ENCODE measurements at regions not wholly inside any gene's neighbourhood (a gene's known extent, or its start where the extent isn't known, plus 50 kb on each side); places are given as distances from the start of the nearest gene placed in this dataset.
"Not testable (repeated sequence)": the region's sequence is repeated elsewhere in the genome, so short reads cannot be mapped to it uniquely, and the experiment has no call there.

DNA sequence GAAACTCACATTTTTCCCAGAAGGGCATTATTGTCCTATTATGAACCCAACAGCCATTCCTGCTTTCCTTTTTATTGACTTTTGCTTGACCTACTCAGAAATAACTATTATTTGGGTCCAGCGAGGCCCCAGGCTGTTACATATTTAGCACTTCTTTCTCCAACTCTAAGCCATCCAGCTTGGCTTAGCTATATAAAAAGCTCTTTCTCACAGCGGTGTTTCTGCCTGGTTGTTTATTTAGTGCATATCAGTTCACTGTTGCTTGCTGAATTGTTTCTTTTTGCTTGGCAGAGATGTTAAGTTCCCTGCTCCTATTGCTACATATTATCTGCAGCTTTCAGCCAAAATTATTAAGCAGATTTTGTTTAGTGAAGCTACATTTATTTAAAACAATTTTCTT lies 1156.8 kb upstream of the SEMA6A start:
- Histone ChIP-seq H3K9me3 (no peaks in the 10 kb centered on the region), H3K4me3 (no peak overlapping the region), H3K36me3 (no peaks in the 10 kb centered on the region), H3K27me3 (no peaks in the 10 kb centered on the region), H3K27ac (no peak overlapping the region), H3K4me1 (no peaks in the 10 kb centered on the region)
- DNase-seq (ENCODE audit: low spot score in 2 of 2), result no peak
- 56% methylated on average over 2 of the region's 2 CpGs for WGBS
- no peak for TF ChIP-seq POLR2AphosphoS5 (IDR thresholded peaks at IDR 0.05)
- no peak for TF ChIP-seq POLR2A (IDR thresholded peaks at IDR 0.05)
- TF ChIP-seq, protein P1, sequence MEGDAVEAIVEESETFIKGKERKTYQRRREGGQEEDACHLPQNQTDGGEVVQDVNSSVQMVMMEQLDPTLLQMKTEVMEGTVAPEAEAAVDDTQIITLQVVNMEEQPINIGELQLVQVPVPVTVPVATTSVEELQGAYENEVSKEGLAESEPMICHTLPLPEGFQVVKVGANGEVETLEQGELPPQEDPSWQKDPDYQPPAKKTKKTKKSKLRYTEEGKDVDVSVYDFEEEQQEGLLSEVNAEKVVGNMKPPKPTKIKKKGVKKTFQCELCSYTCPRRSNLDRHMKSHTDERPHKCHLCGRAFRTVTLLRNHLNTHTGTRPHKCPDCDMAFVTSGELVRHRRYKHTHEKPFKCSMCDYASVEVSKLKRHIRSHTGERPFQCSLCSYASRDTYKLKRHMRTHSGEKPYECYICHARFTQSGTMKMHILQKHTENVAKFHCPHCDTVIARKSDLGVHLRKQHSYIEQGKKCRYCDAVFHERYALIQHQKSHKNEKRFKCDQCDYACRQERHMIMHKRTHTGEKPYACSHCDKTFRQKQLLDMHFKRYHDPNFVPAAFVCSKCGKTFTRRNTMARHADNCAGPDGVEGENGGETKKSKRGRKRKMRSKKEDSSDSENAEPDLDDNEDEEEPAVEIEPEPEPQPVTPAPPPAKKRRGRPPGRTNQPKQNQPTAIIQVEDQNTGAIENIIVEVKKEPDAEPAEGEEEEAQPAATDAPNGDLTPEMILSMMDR (IDR thresholded peaks at IDR 0.05), result no peak
- TF ChIP-seq EP300 (IDR thresholded peaks at IDR 0.05), result no peak

- not testable (repeated sequence) for H3K4me3 ChIP-seq; H3K27me3 ChIP-seq; H3K9me3 ChIP-seq; DNase-seq (ENCODE audit: low spot score in 2 of 2); H3K27ac ChIP-seq; H3K36me3 ChIP-seq; H3K4me1 ChIP-seq
- 73% methylated on average over 4 of the region's 4 CpGs for WGBS
Measured at GRCh38 chr5:117720784-117721183, 1146.2 kb upstream of the SEMA6A start.

DNA sequence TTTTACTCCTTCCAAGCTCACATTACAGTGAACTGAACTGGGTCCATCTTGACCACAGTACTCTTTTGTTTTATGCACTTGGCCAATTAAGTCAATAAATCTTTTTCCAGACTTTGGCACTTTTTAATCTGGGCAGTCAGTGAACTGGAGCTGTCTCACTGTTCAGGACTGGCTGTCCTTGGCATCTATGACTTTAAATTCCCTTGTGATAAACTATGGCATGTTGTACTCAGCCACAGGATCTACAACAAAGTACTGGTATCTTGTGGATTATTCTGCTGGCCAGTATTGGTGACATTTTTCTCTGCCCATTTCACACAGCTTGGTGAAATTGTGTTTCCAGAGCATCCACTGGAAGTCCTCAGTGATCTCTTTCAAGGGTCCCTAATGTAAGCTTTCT lies 1144.8 kb upstream of the SEMA6A start:
- no peak overlapping the region for H3K27ac ChIP-seq
- no peaks in the 10 kb centered on the region for H3K4me1 ChIP-seq
- peaks cover 15% of the 10 kb centered on the region for H3K9me3 ChIP-seq
- H3K27me3 ChIP-seq, result no peaks in the 10 kb centered on the region
- no peak overlapping the region for H3K4me3 ChIP-seq
- TF ChIP-seq POLR2AphosphoS5 (IDR thresholded peaks at IDR 0.05) (no peak), POLR2A (IDR thresholded peaks at IDR 0.05) (no peak)
- TF ChIP-seq, protein P1 (IDR thresholded peaks at IDR 0.05), result no peak
- no peak for DNase-seq (ENCODE audit: low spot score in 2 of 2)
- H3K36me3 ChIP-seq, result no peaks in the 10 kb centered on the region

GRCh38 chr5:117713585-117714198 lies 1139.1 kb upstream of the SEMA6A start:
- WGBS, result 78% methylated on average over 3 of the region's 3 CpGs
- Histone ChIP-seq H3K4me1 (no peaks in the 10 kb centered on the region), H3K9me3 (peaks cover 34% of the 10 kb centered on the region), H3K27ac (no peak overlapping the region), H3K4me3 (no peak overlapping the region), H3K27me3 (no peaks in the 10 kb centered on the region), H3K36me3 (no peaks in the 10 kb centered on the region)
- TF ChIP-seq POLR2AphosphoS5 (IDR thresholded peaks at IDR 0.05), result no peak
- no peak for DNase-seq (ENCODE audit: low spot score in 2 of 2)

GRCh38 chr5:117701062-117701461 lies 1126.4 kb upstream of the SEMA6A start:
- Histone ChIP-seq H3K4me1 (no peaks in the 10 kb centered on the region), H3K27ac (no peak overlapping the region), H3K9me3 (no peaks in the 10 kb centered on the region), H3K36me3 (no peaks in the 10 kb centered on the region), H3K4me3 (no peak overlapping the region), H3K27me3 (no peaks in the 10 kb centered on the region)
- WGBS, result 75% methylated on average over 1 of the region's 1 CpG
- TF ChIP-seq POLR2AphosphoS5 (IDR thresholded peaks at IDR 0.05) (no peak), POLR2A (IDR thresholded peaks at IDR 0.05) (no peak), EP300 (IDR thresholded peaks at IDR 0.05) (no peak)
- TF ChIP-seq, protein P1 (IDR thresholded peaks at IDR 0.05), result no peak
- no peak for DNase-seq (ENCODE audit: low spot score in 2 of 2)

DNA sequence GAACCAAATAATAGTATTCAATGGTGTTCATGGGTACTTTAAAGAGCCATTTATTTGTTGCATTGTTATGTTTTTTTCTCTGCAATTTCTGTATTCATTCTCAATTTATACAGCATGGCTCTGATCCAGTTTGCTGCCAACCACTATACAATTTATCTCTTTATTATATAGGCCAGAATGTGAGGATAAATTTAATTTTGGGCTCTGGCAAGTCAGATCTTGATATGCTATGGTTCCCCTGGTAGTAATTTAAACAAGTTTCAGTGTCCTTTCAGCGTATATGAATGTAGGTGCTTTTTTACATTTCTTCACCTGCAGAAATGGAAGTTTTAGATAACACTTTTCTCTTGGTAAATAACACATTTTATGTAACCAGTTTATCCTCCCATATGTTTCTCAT lies 1118.0 kb upstream of the SEMA6A start:
- no peak for DNase-seq (ENCODE audit: low spot score in 2 of 2)
- Histone ChIP-seq H3K4me3 (no peak overlapping the region), H3K36me3 (no peaks in the 10 kb centered on the region), H3K4me1 (no peaks in the 10 kb centered on the region), H3K9me3 (no peaks in the 10 kb centered on the region), H3K27ac (no peak overlapping the region), H3K27me3 (no peaks in the 10 kb centered on the region)
- TF ChIP-seq POLR2A (IDR thresholded peaks at IDR 0.05), result no peak
- TF ChIP-seq EP300 (IDR thresholded peaks at IDR 0.05), result no peak
- no peak for TF ChIP-seq POLR2AphosphoS5 (IDR thresholded peaks at IDR 0.05)
- TF ChIP-seq, protein P1 (IDR thresholded peaks at IDR 0.05), result no peak
- WGBS, result 96% methylated on average over 1 of the region's 1 CpG
